GM21360 (cell line): ENCODE measurements at regions not wholly inside any gene's neighbourhood (a gene's known extent, or its start where the extent isn't known, plus 50 kb on each side); places are given as distances from the start of the nearest gene placed in this dataset.

ENCODE experiments used
- ATAC-seq: cut with Tn5 transposase; IDR thresholded peaks from one replicate; pipeline ENCODE4 v1.9.1; 2021; ENCODE audit warnings: mild to moderate bottlenecking, moderate library complexity; ENCODE audit not compliant: unreplicated experiment

DNA sequence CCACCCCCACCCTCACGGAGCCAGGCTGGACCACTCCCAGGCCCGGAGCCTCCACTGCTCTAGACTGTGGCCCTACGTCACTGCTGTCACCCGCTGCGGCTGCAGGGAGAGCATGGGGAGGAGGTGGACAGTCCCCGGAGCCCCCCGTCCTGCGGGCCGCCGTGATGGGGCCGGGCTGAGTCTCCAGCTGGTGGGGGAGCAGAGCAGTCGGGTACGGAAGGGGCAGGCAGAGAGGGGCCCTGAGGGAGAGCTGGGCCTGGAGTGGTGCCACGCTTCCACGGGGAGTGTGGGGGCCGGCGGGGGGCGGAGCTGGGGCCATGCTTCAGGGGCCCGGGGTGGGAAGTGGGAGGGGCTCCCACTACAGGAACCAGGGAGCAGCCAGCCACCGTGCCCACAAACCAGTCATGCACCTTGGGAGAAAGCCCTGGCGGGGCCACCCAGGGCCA is 98.9 kb upstream of the KCNK1 start:
- no peak for ATAC-seq

DNA sequence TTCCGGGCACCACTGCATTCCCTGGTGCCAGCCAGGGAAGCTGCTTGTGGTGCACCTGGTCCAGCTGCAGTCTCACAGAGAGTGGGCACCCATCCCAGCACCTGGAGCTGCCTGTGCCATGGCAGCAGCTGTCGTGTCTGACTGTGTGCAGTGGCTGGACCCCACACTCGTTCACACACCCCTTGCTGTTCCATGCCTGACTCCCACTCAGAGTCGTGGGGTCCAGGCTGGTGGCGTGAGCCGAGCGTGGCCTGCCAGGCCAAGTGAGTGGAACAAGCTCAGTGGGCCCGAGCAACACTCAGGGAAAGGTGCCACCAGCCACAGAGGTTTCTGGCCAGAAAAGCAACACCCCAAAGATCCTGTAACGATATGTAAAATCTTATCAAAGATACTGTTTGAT is 97.2 kb upstream of the KCNK1 start:
- ATAC-seq, result no peak

DNA sequence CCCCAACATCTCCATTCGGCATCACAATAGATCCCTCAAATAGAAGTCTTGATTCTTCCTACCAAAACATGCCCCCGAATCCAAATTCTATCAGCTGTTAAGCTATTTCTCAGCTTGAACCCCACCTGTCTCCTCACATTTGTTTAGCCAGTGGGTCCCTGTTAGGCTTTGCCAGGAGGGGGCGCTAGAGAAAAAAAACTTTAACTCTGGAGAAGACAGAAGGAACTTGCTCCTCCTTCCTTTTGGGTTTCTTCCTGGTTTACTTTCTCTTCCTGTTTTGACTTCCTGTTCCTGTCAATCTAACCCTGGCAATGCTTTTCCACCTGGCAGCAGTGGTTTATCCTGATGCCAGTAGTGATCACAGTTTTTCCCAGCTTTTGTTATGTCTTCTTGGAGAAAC is 95.6 kb upstream of the KCNK1 start:
- no peak for ATAC-seq

DNA sequence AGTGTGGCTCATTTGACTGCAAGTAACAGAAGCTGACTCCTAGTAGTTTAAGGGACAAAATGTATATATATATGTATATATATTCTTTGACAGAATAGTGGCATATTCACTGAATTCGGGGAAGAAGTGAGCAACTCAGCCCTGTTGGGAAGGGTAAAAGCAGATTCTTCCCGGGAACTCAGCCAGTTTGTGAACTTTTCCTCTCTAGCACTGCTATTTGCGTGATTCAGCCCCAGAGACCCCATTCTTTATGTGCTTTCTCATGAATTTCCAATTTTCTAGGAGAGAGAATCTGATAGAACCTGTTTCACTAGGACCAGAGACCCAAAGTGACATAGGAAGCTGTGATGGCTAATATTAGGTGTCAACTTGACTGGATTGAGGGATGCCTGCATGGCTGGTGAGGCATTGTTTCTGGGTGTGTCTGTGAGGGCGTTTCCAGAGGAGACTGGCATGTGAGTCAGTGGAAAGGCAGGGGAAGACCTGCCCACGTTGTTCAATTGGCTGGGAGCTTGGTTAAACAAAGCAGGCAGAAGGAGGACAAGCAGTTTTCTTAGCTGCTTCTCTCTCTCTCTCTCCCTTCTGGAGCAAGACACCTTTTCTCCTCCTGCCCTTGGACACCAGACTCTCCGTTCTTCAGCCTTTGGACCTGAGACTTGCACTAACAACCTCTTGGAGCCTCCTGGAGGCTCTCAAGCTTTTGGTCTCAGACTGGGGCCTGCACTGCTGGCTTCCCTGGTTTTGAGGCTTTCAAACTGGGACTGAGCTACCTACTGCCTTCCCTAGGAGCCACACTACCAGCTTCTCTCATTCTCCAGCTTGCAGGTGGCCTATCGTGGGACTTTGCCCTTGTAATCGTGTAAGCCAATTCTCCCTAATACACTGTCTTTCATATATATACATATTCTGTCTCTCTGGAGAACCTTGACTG is 93.4 kb upstream of the KCNK1 start:
- no peak for ATAC-seq

DNA sequence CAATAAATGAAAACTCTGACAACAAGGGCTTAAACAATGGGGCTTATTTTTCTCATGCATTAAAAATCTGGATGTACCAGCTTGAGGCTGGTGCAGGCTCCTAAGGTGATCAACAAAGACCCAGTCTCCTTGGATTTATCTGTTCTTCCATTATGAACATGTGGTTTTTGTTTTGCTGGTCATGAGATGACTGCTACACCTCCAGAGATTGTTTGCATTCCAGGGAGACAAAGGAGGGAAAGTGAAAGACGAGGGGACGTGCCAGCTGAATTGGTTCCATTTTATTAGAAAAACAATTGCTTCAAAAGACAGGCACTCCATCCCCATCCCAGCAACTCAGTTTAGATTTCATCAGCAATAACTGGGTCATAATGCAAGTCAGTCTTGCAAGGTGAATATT is 90.9 kb upstream of the KCNK1 start:
- ATAC-seq, result no peak

DNA sequence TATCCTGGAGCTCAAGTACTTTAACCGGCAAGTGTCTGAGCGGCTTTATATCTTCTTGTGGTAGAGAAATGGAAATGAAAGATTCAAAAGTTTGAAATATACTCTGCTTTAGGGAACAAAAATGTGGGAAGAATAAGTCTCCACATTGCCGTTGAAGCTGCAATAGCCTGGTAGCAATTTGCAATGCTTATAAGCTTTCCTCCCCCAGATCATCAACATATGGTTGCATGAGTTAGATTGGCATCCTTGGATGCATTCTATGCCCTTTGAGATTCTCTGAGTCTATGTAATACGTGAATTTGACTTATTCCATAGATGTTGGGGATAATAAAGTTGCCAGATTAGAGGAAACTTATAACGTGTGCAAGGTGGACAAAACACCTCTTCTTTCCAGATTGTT is 86.1 kb upstream of the KCNK1 start:
- ATAC-seq, result no peak

- ATAC-seq, result no peak
Measured at GRCh38 chr1:233530665-233531386, 83.1 kb upstream of the KCNK1 start.

GRCh38 chr1:233540816-233541215 is 73.1 kb upstream of the KCNK1 start:
- ATAC-seq, result no peak

DNA sequence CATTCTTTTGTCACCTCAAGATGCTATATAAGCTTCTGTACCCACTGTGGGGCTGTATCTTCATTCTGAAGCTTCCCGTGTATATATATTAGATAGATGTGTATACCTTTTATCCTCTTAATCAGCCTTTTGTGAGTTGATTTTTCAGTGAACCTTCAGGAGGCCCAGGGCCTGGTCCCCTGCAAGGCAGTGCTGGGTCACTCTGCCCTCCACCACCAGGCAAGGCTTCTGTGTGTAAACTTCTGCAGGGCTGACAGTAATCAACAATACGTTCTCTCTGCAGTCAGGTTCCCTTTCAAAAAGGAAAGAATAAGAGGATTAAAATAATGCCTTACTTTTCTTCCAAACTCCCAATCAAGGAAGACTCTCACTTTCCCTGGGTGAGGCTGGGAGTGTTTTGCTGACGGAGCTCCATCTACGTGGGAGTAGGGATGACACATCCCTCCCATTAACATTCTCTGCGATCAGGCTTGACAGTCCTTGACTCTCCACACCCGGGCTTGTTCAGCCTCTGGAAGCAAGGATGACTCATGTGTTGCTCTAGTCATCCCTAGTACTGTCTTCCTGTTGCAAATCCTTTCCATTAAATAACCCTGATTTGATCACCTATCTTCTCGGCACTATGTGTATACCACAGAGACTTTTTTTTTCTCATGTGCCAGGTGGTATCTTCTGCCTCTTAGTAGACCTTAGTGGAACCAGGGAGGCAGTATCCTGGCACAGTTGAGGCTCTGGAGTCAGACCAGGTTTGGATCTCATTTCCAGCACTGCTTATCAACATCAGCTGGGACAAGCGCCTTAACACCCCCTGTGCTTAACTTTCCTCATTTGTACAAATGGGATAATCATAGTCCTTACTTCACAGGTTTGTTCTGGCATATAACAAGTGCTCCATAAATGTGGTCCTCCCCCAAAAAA is 70.3 kb upstream of the KCNK1 start:
- no peak for ATAC-seq

- ATAC-seq, result no peak
Measured at GRCh38 chr1:233544304-233544703, 69.6 kb upstream of the KCNK1 start.

DNA sequence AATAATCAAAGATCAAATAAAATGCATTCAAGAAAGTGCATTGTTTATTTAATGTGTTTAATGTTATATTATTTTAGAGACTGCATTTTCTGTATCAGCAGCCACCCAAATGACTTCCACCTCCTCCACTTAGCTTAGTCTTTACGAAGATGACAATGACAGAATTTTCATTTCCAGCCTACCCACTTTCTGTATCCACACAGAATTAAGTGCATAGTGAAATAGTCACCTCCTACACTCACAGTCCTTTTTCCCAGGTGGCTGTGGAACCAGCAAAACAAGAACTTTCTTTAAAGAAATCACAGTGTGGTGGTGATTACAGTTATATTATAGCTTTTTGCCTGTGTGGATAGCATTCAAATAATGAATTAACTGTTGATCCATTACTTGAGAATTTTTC is 66.2 kb upstream of the KCNK1 start:
- no peak for ATAC-seq

DNA sequence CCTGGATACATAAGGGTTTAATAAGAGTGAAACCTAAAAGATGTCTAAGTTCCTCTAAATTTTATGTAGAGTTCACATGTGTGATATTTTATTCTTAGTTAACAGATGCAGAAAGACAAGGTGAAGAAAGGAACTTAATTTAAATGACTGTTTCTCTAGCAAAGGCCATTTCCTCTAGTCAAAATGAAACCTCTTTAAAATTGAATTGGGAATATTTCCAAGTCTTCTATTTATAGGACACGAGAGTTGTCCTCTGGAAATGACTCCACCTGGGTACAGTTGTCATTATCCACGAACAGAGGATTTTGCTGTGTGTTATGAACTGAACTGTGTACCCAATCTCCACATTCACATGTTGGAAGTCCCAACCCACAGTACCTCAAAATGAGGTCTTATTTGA is 64.5 kb upstream of the KCNK1 start:
- no peak for ATAC-seq

DNA sequence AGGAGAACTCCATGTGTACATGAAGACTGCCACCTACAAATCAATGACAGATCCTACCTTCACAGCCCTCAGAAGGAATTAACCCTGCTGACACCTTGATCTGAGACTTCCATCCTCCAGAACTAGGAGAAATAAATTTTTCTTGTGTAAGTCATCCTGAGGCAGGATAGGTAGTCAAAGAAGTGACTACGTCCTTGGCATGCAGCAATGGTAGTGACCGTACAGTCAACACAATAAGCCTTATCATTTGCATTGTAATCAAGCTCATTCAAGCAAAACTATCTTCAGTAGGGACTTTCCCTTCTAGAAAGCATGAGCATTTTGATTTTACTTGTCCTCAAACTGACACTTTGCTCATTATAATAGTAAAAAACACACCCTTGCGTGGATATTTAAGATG is 64.0 kb upstream of the KCNK1 start:
- ATAC-seq, result no peak

DNA sequence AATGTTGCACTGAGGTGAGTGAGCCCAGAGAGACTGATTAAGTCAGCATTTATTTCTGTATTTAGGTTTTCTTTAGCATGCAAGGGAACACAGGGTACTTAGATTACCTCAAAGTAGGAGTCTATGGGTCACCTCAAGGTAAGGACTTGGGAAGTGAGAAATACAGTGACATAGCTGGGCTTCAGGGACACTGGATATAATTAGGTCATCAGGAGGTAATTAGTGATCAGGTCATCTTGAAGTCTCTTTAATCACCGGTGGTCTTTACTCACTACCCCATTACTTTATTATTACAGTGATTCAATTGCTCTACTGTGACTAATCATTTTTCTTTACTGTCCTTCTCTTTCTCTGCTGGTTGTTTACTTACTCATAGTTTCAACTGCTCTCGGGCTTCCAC is 59.9 kb upstream of the KCNK1 start:
- ATAC-seq, result no peak

DNA sequence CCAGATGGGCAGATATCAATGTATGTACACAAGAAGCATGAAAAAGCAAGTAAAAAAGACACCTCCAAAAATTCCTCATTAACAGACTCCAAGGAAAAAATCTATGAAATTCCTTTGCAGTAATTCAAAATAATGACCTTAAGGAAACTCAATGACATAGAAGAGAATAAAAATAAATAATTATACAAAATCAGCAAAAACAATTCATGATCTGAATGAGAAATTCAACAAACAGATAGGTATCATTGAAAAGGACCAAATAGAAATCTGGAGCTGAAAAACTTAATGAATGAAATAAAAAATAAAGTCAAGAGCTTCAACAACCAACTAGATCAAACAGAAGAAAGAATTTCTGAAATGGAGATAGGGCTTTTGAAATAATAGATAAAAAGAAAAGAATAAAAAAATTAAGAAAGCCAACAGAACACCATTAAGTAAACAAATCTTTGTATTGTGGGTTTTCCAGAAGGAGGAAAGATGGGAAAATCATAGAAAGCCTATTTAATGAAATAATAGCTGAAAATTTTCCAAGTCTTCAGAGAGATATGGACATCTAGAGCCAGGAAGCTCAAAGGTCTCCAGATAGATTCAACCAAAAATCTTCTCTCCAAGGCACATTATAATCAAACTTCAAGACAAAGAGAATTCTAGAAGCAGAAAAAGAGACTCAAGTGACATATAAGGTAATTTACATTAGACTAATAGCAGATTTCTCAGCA is 52.0 kb upstream of the KCNK1 start:
- ATAC-seq, result no peak
